Endothelial cell of umbilical vein (primary cell): ENCODE measurements at regions not wholly inside any gene's neighbourhood (a gene's known extent, or its start where the extent isn't known, plus 50 kb on each side); places are given as distances from the start of the nearest gene placed in this dataset.

Source experiments
- BruUV-seq: library from RNA; stranded (reverse); fragments of 400-500 nt; replicated peaks from 2 replicates; lab custom pipeline; 2021; lab: Mats Ljungman, UMichigan
- CTCF ChIA-PET: fragments of 300-600, 350-600 bp; sonication (Branson Sonifier 250); formaldehyde crosslinking; loops from one replicate; lab custom pipeline; 2021; ENCODE audit warnings: antibody characterized with exemption, inconsistent platforms; lab: Charles Lee
- POLR2A ChIA-PET: fragments of 300-600, 350-600 bp; sonication (Branson Sonifier 250); formaldehyde crosslinking; loops from one replicate; lab custom pipeline; 2021; ENCODE audit warnings: antibody characterized with exemption, inconsistent platforms; lab: Charles Lee
- DNase-seq: peaks from one replicate; pipeline ENCODE4 v3.0.0-alpha.2; 2011; ENCODE audit warnings: low read depth, low spot score
- FAIRE-seq: peaks from 2 replicates; lab custom pipeline; 2011; peaks lifted over from hg19 to GRCh38; lab: Jason Lieb, UNC
- H2AFZ ChIP-seq: 2 replicates; pipeline ENCODE4 v1.6.0; 2012; ENCODE audit warnings: low read depth, low read length, control low read depth, inconsistent platforms
- H3K27ac ChIP-seq: 2 replicates; pipeline ENCODE4 v1.5.1; 2011; ENCODE audit warnings: low read depth, mild to moderate bottlenecking, control low read depth, low read length, moderate library complexity; ENCODE audit not compliant: insufficient read depth
- H3K27me3 ChIP-seq, 2 experiments: 2 replicates each; pipeline versions ENCODE4 v1.6.0 to v1.6.1; 2011; ENCODE audit warnings: low read length in 2 of 2, mixed read lengths in 1 of 2; ENCODE audit not compliant: control insufficient read depth in 2 of 2, insufficient read depth in 2 of 2
- H3K36me3 ChIP-seq, 2 experiments: 2 replicates in 1 of 2; 3 replicates in 1 of 2; pipeline ENCODE4 v1.5.1; 2011; ENCODE audit warnings: low read length in 2 of 2, mild to moderate bottlenecking in 1 of 2, moderate library complexity in 1 of 2; ENCODE audit not compliant: control insufficient read depth in 2 of 2, insufficient read depth in 2 of 2; ENCODE audit errors: extremely low read depth in 1 of 2
- H3K4me1 ChIP-seq: 3 replicates; pipeline ENCODE4 v1.5.1; 2011; ENCODE audit warnings: mild to moderate bottlenecking, low read length; ENCODE audit not compliant: control insufficient read depth, insufficient read depth; ENCODE audit errors: extremely low read depth
- H3K4me2 ChIP-seq: 2 replicates; pipeline ENCODE4 v1.6.1; 2011; ENCODE audit warnings: low read length, control low read depth, mixed read lengths; ENCODE audit not compliant: insufficient read depth
- H3K4me3 ChIP-seq, 3 experiments: fragments of 200-600 bp in 1 of 3; sonication (generic), shearing (Covaris generic) in 1 of 3; replicated peaks in 1 of 3; 2 replicates each; pipeline ENCODE4 v1.5.1; 2011 to 2016; ENCODE audit warnings: control low read depth in 3 of 3, low read length in 3 of 3, mild to moderate bottlenecking in 2 of 3, inconsistent platforms in 1 of 3, low read depth in 1 of 3, moderate library complexity in 1 of 3; ENCODE audit not compliant: insufficient read depth in 1 of 3
- H3K79me2 ChIP-seq: 2 replicates; pipeline ENCODE4 v1.6.0; 2012; ENCODE audit warnings: low read length, inconsistent platforms; ENCODE audit not compliant: control insufficient read depth, insufficient read depth
- H3K9ac ChIP-seq: replicated peaks from 2 replicates; pipeline ENCODE3; 2011; ENCODE audit warnings: low read length, control low read depth; ENCODE audit not compliant: insufficient read depth; ENCODE audit errors: extremely low read depth
- H3K9me1 ChIP-seq: replicated peaks from 3 replicates; pipeline ENCODE4 v1.6.0; 2011; ENCODE audit warnings: mild to moderate bottlenecking, low read length; ENCODE audit not compliant: control insufficient read depth, insufficient read depth; ENCODE audit errors: extremely low read depth
- H3K9me3 ChIP-seq: replicated peaks from 2 replicates; pipeline ENCODE4 v1.5.1; 2012; ENCODE audit warnings: low read length, inconsistent platforms; ENCODE audit not compliant: control insufficient read depth, insufficient read depth
- H4K20me1 ChIP-seq: replicated peaks from 2 replicates; pipeline ENCODE3; 2011; ENCODE audit warnings: mild to moderate bottlenecking, low read length; ENCODE audit not compliant: control insufficient read depth, insufficient read depth; ENCODE audit errors: extremely low read depth
- EZH2 ChIP-seq: IDR thresholded peaks from 2 replicates; pipeline ENCODE4 v1.6.1; 2012; ENCODE audit warnings: borderline replicate concordance, low read depth, mild to moderate bottlenecking, moderate library complexity, low read length, inconsistent platforms; ENCODE audit not compliant: severe bottlenecking
- FOS ChIP-seq: IDR thresholded peaks from 2 replicates; pipeline ENCODE4 v1.6.1; 2011; ENCODE audit warnings: mild to moderate bottlenecking, low read length, moderate library complexity, borderline replicate concordance; ENCODE audit not compliant: insufficient read depth
- GATA2 ChIP-seq: IDR thresholded peaks from 2 replicates; pipeline ENCODE4 v1.7.0; 2011; ENCODE audit warnings: low read depth, mild to moderate bottlenecking, moderate library complexity, mixed read lengths, low read length; ENCODE audit not compliant: insufficient read length, insufficient read depth
- JUN ChIP-seq: IDR thresholded peaks from 2 replicates; pipeline ENCODE4 v1.6.1; 2011; ENCODE audit warnings: borderline replicate concordance, low read depth; ENCODE audit not compliant: insufficient read length, insufficient read depth
- MYC ChIP-seq: IDR thresholded peaks from one replicate; pipeline ENCODE4 v1.6.1; 2011; ENCODE audit warnings: mild to moderate bottlenecking, low read depth, low read length
- POLR2A ChIP-seq: IDR thresholded peaks from 2 replicates; pipeline ENCODE4 v1.6.1; 2012; ENCODE audit warnings: low read depth, mild to moderate bottlenecking, control low read depth, low read length
- POLR2AphosphoS5 ChIP-seq: IDR thresholded peaks from 2 replicates; pipeline ENCODE4 v1.6.1; 2012; ENCODE audit warnings: low read depth, mild to moderate bottlenecking, control low read depth, low read length, moderate library complexity; ENCODE audit not compliant: insufficient read depth
- dilution Hi-C: fragments of 300-500 bp; cut with MboI; formaldehyde crosslinking; loops from one replicate; pipeline ENCODE4 v1.15.0; 2019; ENCODE audit warnings: low sequenced_read_pairs; ENCODE audit not compliant: extremely low pct_ligation_motif_present
- intact Hi-C: fragments of 100-400 bp; cut with micrococcal nuclease; formaldehyde crosslinking; loops from one replicate; pipeline ENCODE4 v1.10.0; 2022
- TF ChIP-seq, protein P1 (sequence below): IDR thresholded peaks from 2 replicates; pipeline ENCODE4 v1.6.1; 2011; ENCODE audit not compliant: insufficient read depth, insufficient read length
- TF ChIP-seq, protein P2 (sequence below), 2 donors: IDR thresholded peaks; 1 replicate in 1 of 2; 2 replicates in 1 of 2; pipeline ENCODE4 v1.5.1; 2011; ENCODE audit warnings: low read length in 2 of 2, mild to moderate bottlenecking in 2 of 2, moderate library complexity in 2 of 2, control low read depth in 1 of 2, inconsistent platforms in 1 of 2, low read depth in 1 of 2; ENCODE audit not compliant: insufficient read depth in 1 of 2; ENCODE audit errors: extremely low read depth in 1 of 2

DNA sequence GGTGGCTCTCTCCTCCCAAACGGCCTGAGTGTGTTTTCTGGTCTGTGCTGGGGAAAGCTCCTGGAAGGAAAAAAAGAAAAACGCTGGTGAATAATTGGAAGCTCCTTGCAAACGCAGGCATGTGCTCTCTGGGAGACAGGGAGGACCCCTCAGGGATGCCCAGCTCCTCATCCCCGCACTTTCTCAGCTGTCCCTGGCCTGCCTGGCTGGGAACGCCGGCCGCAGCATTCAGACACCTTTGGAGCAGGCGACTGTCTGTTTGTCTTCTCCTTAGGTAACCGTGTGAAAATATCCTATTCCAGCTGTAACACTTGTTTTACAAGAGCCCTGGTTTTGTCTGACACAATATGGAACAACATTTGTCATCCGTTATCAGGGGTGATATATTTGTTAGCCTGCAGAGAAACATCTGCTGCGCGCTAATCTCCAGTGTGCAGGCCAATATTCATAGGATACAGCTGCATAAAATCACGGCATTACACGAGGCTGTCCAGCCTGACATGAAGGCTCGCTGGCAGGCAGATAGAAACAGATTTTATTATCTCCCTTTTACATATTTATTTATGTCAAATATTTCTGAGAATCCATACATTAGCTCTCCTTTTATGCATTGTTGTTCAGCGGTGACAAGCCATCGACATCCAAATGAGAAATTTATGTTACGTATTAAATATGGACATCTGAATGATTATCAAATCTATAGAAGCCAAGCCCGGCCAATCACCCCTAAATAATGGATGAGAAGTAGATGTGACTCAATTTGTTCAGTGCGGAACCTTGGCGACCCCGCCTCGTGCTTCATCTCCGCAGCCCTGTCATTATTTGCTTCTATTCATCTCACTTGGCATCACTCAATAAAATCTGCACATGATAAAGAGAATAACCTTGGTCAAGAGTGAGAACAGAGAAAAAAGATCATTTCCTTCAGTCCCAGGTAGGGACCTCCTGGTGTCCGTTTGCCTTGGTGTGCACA lies 675.1 kb upstream of the SALL3 start:
- POLR2A ChIA-PET = no interaction called here
- CTCF ChIA-PET = no interaction called here

More for the DNA sequence above, 675.1 kb upstream of the SALL3 start:
- intact Hi-C loops = no loop called here
- H3K79me2 ChIP-seq = no peaks in the 10 kb centered on the region
- no peak overlapping the region for H3K4me2 ChIP-seq
- H3K36me3 ChIP-seq = no peaks in the 10 kb centered on the region
- H3K9me3 ChIP-seq = peaks cover 6% of the 10 kb centered on the region
- H3K9ac ChIP-seq = no peak overlapping the region
- no peak overlapping the region for H3K4me3 ChIP-seq
- TF ChIP-seq, protein P1, sequence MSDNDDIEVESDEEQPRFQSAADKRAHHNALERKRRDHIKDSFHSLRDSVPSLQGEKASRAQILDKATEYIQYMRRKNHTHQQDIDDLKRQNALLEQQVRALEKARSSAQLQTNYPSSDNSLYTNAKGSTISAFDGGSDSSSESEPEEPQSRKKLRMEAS = no peak
- TF ChIP-seq GATA2 (no peak), POLR2AphosphoS5 (no peak), MYC (no peak), JUN (no peak), POLR2A (no peak), FOS (no peak), EZH2 (no peak)
- TF ChIP-seq, protein P2, sequence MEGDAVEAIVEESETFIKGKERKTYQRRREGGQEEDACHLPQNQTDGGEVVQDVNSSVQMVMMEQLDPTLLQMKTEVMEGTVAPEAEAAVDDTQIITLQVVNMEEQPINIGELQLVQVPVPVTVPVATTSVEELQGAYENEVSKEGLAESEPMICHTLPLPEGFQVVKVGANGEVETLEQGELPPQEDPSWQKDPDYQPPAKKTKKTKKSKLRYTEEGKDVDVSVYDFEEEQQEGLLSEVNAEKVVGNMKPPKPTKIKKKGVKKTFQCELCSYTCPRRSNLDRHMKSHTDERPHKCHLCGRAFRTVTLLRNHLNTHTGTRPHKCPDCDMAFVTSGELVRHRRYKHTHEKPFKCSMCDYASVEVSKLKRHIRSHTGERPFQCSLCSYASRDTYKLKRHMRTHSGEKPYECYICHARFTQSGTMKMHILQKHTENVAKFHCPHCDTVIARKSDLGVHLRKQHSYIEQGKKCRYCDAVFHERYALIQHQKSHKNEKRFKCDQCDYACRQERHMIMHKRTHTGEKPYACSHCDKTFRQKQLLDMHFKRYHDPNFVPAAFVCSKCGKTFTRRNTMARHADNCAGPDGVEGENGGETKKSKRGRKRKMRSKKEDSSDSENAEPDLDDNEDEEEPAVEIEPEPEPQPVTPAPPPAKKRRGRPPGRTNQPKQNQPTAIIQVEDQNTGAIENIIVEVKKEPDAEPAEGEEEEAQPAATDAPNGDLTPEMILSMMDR (IDR thresholded peaks at IDR 0.05; ENCODE audit: extremely low read depth in 1 of 2, insufficient read depth in 1 of 2, low read depth in 1 of 2, low read length in 2 of 2) = no peak
- no peaks in the 10 kb centered on the region for H3K4me1 ChIP-seq
- FAIRE-seq (no peak), DNase-seq (no peak)
- H4K20me1 ChIP-seq = no peaks in the 10 kb centered on the region
- H3K9me1 ChIP-seq = no peaks in the 10 kb centered on the region
- no peaks in the 10 kb centered on the region for H3K27me3 ChIP-seq
- H2AFZ ChIP-seq = no peak overlapping the region
- H3K27ac ChIP-seq = no peak overlapping the region
- dilution Hi-C loops = no loop called here
- BruUV-seq = no TSS peak
